Fibroblast of the aortic adventitia (primary cell): ENCODE measurements at regions not wholly inside any gene's neighbourhood (a gene's known extent, or its start where the extent isn't known, plus 50 kb on each side); places are given as distances from the start of the nearest gene placed in this dataset.

Experiments used
- DNase-seq: peaks from one replicate; pipeline ENCODE4 v3.0.0-alpha.2; 2010; ENCODE audit warnings: low read depth
- H3K4me3 ChIP-seq: 2 replicates; pipeline ENCODE4 v1.5.1; 2011; ENCODE audit warnings: low read depth, mild to moderate bottlenecking, control low read depth, low read length, moderate library complexity
- CTCF ChIP-seq: IDR thresholded peaks from 2 replicates; pipeline ENCODE4 v1.5.1; 2011; ENCODE audit warnings: mild to moderate bottlenecking, low read length, control low read depth, inconsistent platforms; ENCODE audit not compliant: insufficient read depth

DNA sequence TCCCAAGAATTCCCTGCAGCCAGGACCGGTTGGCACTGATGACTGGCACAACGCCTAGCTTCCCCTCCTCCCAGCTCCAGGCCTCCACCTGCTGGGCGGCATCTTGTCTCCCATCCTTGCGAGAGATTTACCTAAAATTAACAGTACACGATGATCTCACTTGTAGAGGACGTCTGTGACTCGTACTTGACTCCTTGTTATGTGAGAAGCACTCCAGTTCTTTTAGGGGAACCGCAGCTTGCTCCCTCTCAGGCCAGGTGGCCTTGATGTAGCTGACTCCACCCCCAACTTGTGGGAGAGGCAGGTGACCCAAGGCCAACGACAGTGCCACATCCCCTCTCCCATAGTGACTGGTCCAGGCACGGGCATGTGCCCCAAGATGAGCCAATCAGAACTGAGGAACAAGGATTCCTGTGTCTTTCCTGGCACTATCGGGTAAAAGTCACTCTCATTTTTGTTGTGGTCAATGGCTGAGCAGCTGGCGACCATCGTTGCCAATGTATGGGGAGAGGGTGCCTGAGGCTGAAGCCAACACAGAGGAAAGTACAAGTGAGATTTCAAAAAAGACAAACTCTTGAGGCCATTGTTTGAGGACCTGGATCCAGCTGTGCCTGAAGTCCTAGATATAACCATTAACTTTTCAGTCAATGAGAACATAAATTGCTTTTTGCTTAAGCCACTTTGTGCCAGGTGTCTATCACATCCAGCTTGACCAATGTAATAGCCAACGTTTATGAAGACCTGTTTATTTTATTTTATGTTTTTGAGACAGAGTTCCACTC lies 208.7 kb downstream of the RBM19 start:
- no peak overlapping the region for H3K4me3 ChIP-seq
- no peak for DNase-seq
- TF ChIP-seq CTCF: no peak

DNA sequence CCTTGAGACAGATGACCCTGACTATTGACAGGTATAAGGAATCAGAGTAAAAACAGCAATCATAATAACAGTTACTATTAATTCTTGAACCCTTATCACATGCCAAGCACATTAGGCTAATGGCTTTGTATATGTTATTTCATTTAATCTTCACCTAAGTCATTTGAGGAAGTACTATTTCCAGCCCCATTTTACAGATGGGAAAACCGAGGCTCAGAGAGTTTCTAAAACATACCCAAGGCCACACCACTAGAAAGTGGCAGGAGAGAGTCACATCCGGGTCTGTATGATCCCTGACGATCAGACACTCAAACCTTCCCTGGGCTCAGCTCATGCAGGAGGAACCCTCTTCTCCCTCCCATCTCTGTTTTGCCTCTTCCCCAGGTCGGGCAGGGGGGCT lies 209.5 kb downstream of the RBM19 start:
- DNase-seq: no peak
- no peak for TF ChIP-seq CTCF
- no peak overlapping the region for H3K4me3 ChIP-seq

DNA sequence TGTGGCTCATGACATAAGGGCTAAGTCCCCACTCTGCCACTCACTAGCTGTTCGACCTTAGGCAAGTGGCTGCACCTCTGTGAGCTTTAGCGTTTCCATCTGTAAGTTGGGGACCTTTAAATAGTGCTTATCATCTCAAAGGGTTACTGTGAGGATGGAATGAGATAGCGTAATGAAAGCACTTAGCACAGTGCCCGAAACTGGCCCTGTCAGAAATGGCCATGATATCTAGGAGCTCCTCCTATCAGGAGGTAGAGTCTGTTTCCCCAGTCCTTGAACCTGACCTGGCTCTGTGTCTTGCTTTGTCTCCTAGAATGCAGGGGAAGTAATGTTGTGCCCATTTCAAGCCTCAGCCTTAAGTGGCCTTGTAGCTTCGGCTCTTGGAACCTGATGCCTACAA lies 211.0 kb downstream of the RBM19 start:
- DNase-seq: no peak
- H3K4me3 ChIP-seq: no peak overlapping the region
- no peak for TF ChIP-seq CTCF

DNA sequence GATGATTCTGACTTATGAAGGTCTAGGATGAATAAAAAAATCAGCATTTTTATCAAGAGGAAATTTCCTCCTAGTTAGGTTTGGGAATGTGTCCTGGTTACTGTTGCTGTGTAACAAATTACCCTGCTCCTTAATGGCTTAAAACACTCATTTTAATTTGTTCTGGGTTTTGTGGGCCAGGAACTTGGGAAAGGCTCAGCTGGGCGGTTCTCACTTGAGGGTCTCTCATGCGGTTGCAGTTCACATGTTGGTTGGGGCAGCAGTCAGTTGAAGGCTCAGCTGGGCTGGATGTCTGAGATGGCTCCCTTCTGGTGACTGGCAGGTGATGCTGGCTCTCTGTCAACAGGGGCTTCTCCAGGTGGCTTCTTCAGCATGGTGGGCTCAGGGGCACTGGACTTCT lies 214.6 kb downstream of the RBM19 start:
- DNase-seq: no peak
- H3K4me3 ChIP-seq: no peak overlapping the region
- TF ChIP-seq CTCF: no peak

GRCh38 chr12:113749433-113749815 lies 216.7 kb downstream of the RBM19 start:
- DNase-seq: no peak
- no peak overlapping the region for H3K4me3 ChIP-seq
- no peak for TF ChIP-seq CTCF

- no peak for TF ChIP-seq CTCF
- DNase-seq: no peak
- no peak overlapping the region for H3K4me3 ChIP-seq
These were observed 217.3 kb downstream of the RBM19 start for GRCh38 chr12:113748707-113749432.
